ENCODE measurements at regions not wholly inside any gene's neighbourhood (a gene's known extent, or its start where the extent isn't known, plus 50 kb on each side); places are given as distances from the start of the nearest gene placed in this dataset.

GRCh38 chrX:23103546-23103945, 103.8 kb downstream of the DDX53 start:
- Histone ChIP-seq H3K4me3 (no peak overlapping the region), H3K9me3 (ENCODE audit: low read depth) (no peaks in the 10 kb centered on the region), H3K36me3 (no peaks in the 10 kb centered on the region), H3K27me3 (no peaks in the 10 kb centered on the region), H3K4me1 (ENCODE audit: low read depth) (no peaks in the 10 kb centered on the region), H3K27ac (no peak overlapping the region)
- no peak for DNase-seq (ENCODE audit: low read depth in 1 of 2, low spot score in 1 of 2)
- no peak for TF ChIP-seq CTCF (IDR thresholded peaks at IDR 0.05; ENCODE audit: low read depth, low read length)

GRCh38 chrX:23114241-23114640, 114.5 kb downstream of the DDX53 start:
- no peak for TF ChIP-seq CTCF (IDR thresholded peaks at IDR 0.05; ENCODE audit: low read depth, low read length)
- Histone ChIP-seq H3K4me3 (no peak overlapping the region), H3K27ac (no peak overlapping the region), H3K27me3 (no peaks in the 10 kb centered on the region), H3K4me1 (ENCODE audit: low read depth) (no peaks in the 10 kb centered on the region), H3K36me3 (no peaks in the 10 kb centered on the region), H3K9me3 (ENCODE audit: low read depth) (no peaks in the 10 kb centered on the region)
- DNase-seq (ENCODE audit: low read depth in 1 of 2, low spot score in 1 of 2), result no peak

- H3K4me3 ChIP-seq, result no peak overlapping the region
- no peaks in the 10 kb centered on the region for H3K27me3 ChIP-seq
- H3K27ac ChIP-seq, result no peak overlapping the region
- no peaks in the 10 kb centered on the region for H3K36me3 ChIP-seq
- H3K4me1 ChIP-seq (ENCODE audit: low read depth), result no peaks in the 10 kb centered on the region
- no peak for DNase-seq (ENCODE audit: low read depth in 1 of 2, low spot score in 1 of 2)
- no peak for TF ChIP-seq CTCF (IDR thresholded peaks at IDR 0.05; ENCODE audit: low read depth, low read length)
- no peaks in the 10 kb centered on the region for H3K9me3 ChIP-seq (ENCODE audit: low read depth)
Observed at GRCh38 chrX:23115651-23116050, 115.9 kb downstream of the DDX53 start.

- no peak for TF ChIP-seq CTCF (IDR thresholded peaks at IDR 0.05; ENCODE audit: low read depth, low read length)
- Histone ChIP-seq H3K27me3 (no peaks in the 10 kb centered on the region), H3K4me1 (ENCODE audit: low read depth) (no peaks in the 10 kb centered on the region), H3K4me3 (no peak overlapping the region), H3K9me3 (ENCODE audit: low read depth) (no peaks in the 10 kb centered on the region), H3K27ac (no peak overlapping the region), H3K36me3 (no peaks in the 10 kb centered on the region)
- DNase-seq (ENCODE audit: low read depth in 1 of 2, low spot score in 1 of 2), result no peak
Observed at GRCh38 chrX:23118163-23118562, 118.4 kb downstream of the DDX53 start.

- no peak overlapping the region for H3K4me3 ChIP-seq
- no peaks in the 10 kb centered on the region for H3K9me3 ChIP-seq (ENCODE audit: low read depth)
- no peak for TF ChIP-seq CTCF (IDR thresholded peaks at IDR 0.05; ENCODE audit: low read depth, low read length)
- DNase-seq (ENCODE audit: low read depth in 1 of 2, low spot score in 1 of 2), result no peak
- H3K4me1 ChIP-seq (ENCODE audit: low read depth), result no peaks in the 10 kb centered on the region
- no peaks in the 10 kb centered on the region for H3K36me3 ChIP-seq
- no peak overlapping the region for H3K27ac ChIP-seq
- no peaks in the 10 kb centered on the region for H3K27me3 ChIP-seq
Observed at GRCh38 chrX:23118890-23119527, 119.2 kb downstream of the DDX53 start.

Data from cardiac muscle cell (in vitro differentiated cells and primary cell).